Stimulated activated CD4-positive, alpha-beta T cell treated with anti-CD3 and anti-CD28 coated beads, Interleukin-15, amount 100 ng/mL, for 48 hours (primary cell): ENCODE measurements at regions not wholly inside any gene's neighbourhood (a gene's known extent, or its start where the extent isn't known, plus 50 kb on each side); places are given as distances from the start of the nearest gene placed in this dataset.

Experiments used
- DNase-seq, 2 donors: peaks; one replicate each; pipeline ENCODE4 v3.0.0-alpha.2; 2020; ENCODE audit warnings: low read depth in 2 of 2

DNA sequence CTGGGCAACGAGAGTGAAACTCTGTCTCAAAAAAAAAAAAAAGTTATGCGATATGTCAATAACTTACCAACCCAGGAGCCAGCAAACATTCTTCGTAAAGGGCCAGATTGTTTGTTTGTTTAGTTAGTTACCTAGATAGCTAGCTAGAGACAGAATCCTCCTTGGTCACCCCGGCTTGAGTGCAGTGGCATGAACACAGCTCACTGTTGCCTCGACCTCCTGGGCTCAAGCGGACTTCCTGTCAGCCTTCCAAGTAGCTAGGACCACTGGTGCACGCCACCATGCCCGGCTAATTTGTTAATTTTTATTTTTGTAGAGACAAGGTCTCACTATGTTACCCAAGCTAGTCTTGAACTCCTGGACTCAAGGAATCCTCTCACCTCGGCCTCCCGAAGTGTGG is 113.0 kb downstream of the LITAF start:
- no peak for DNase-seq

DNA sequence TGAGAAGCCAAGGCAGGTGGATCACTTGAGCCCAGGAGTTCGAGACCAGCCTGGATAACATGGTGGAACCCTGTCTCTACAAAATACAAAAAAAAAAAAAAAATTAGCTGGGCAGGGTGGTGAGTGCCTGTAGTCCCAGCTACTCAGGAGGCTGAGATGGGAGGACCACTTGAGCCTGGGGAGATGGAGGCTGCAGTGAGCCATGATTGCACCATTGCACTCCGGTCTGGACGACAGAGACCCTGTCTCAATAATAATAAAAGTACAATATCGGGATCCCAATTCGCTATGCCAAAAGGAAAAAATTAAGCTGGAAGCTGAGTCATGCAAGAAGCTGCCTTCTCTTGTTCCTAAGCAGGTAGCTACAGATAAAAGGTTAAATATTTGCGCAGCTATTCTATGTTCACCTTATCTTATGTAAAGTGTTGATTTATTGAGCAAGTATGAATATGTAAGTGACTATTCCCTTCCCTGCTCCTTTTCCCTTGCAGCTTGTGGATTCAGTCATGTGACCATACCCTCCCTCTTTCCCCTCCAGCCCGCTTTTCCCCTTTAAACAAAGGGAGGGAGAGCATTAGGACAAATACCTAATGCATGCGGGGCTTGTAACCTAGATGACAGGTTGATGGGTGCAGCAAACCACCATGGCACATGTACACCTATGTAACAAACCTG is 112.0 kb downstream of the LITAF start:
- DNase-seq, result no peak

DNA sequence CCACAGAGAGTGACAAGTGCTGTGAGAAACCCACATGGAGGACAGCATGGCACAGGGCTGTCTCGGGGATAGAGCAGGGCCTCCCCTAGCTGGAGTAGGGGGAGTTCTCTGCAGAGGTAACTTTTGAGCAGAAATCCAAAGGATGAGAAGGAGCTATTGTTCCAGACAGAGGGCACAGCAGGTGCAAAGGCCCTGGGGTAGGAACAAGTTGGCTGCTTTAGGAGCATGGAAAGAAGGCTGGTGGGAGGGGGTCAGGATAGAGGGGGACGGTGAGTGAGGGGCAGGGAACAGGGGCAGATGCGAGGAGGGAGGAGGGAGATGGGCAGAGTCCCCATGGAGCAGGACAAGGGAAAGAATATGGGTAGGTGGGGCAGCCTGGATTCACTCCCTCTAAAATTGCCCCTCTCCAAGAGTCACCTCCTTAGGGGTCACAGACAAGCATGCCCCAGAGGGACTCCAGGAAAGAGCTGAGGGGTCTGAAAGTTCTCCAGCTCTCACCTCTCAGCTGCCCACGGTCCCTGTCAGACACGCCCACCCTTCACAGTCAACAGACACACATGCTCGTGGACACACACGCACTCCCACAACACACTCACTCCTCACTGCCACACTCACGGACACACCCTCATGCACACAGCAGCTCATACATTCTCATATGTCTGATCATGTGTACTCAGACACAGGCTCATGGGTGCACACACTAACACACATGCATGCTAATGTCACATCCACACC is 110.7 kb downstream of the LITAF start:
- no peak for DNase-seq

DNA sequence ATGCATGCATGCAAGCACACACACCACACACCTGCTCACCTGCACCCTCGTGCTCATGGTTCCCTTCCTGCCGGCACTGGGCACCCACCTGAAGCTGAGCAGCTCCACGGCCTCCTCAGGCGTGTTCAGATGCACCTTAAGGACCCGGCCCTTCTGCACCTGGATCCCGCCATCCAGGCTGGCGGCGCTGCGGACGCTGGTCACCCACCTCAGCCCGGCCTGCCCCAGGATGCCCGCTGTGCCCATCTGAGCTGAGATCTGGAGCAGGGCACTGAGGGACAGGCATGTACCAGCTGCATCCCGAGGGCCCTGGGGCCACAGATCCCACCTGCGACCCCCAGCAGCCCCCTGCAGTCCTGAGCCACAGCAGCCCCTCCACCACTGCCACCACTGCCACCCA is 110.0 kb downstream of the LITAF start:
- no peak for DNase-seq

DNA sequence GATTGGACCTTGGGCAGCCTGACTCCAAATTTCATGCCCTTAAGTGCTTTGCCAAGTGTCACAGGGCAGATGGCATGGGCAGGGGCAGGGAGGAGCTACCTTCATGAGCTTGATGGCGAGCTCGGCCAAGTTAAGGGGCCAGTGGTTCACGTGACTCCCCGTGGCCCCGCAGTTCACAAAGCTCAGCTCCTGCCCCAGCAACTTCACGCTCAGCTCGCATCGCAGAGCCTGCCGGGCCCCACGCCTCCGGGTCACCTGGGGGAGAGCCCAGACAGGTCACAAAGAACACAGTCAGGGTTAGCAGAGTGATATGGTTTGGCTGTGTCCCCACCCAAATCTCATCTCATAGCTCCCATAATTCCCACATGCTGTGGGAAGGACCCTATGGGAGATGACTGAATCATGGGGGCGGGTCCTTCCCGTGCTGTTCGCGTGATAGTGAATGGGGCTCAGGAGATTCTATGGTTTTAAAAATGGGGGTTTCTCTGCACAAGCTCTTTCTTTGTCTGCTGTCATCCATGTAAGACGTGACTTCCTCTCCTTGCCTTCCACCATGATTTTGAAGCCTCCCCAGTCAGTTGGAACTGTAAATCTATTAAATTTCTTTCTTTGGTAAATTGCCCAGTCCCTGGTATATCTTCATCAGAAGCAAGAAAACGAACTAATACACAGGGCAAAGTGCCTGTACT is 108.1 kb downstream of the LITAF start:
- DNase-seq, result no peak

DNA sequence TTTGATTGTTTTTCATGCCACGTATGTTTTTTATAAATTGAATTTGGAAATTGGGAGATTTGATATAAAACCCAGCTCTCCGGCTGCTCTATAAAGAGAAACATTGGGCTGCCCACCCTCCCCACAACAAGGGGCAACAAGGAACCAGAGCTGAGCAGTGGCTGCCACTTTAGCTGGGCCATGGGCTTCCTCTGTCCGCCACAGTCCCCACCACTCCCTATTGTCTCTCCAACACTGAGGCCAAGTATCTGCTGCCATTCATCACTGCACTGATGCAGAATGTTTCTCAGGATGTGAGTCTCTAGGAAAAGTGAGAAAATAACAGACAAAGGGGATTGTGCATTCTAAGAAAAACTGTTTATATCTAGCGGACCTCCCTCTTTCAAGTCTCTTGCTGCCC is 106.8 kb downstream of the LITAF start:
- DNase-seq, result no peak

DNA sequence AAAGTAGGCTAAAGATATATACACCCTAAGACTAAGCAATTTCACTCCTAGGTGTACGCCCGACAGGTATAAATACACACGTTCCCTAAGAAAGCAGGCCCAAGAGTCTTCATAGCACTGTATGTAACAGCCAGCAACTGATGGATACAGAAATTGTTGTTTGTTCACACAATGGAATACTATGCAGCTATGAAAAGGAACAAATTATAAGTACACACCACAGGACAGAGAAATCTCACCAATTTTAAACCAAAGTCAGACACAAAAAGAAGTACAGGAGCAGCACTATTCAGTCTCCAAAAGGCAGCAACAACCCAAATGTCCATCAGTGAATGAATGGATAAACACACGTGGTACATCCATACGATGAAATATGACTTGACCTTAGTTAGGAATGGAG is 106.1 kb downstream of the LITAF start:
- DNase-seq, result no peak

DNA sequence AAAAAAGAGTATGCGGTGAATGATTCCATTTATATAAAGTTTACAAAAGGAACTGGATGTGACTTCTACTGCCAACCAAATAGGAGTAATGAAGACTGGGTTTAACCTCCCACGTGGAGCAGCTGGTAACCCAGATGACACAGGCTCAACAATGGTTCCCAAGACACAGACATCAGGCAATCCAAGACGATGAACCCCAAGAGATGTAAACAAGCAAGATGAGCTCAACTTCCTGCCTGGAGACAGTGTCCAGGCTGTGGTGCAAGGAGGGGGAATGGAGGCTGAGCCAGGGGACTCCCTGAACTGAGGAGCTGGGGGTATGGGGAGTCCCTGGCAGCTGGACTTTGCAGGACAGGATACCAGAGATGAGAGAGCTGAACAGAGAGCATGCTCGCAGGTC is 104.7 kb downstream of the LITAF start:
- no peak for DNase-seq

DNA sequence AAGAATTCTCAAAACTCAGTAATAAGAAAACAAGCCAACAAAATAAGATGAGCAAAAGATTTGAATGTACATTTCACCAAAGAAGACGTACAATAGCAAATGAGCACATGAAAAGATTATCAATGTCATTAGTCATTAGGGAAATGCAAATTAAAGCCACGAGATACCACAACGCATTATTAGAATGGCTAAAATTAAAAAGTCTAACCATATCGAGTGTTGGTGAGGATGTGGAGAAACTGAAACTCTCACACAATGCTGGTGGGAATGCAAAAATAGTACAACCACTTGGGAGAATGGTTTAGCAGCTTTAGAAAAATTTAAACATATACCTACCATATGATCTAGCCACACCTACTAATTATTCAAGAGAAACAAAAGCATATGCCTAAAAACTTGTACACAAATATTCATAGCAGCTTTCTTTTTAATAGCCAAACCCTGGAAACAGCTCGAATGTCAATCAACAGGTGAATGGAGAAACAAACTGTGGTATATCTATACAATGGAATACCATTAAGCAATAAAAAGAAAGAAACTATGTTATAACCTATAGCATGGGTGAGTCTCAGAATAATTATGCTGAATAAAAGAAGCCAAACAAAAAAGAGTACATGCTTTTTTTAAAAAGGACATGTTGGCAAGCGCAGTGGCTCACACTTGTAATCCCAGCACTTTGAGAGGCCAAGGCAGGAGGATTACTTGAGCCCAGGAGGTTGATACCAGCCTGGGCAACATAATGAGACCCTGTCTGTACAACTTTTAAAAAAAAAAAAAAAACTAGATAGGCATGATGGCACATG is 103.6 kb downstream of the LITAF start:
- DNase-seq, result no peak

DNA sequence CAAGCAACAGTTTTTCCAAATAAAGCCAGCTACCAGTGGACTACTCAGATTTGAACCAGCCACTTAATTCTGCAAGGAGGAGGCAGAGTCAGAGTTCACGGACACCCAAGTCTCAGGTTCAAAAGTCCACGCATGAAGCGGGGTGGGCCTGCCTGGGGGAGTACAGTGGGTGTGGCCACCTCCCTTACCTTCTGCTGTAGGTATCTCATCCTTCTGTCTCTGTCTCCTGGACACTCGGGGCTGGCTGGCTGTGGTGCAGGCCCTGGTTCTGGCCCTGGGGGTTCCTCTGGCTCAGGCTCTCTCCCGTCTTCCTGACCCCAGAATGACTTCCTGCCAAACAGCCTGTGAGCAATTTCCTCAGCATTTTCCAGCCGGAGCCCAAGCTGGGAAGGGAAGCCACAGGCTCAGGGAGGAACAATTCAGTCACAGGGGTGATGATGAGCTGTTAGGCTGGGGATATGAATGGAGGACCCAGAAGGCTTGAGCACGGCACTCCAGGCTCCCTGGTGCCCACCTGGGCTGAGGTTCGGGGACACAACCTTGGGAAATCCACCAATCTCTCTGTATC is 101.9 kb downstream of the LITAF start:
- DNase-seq, result no peak

DNA sequence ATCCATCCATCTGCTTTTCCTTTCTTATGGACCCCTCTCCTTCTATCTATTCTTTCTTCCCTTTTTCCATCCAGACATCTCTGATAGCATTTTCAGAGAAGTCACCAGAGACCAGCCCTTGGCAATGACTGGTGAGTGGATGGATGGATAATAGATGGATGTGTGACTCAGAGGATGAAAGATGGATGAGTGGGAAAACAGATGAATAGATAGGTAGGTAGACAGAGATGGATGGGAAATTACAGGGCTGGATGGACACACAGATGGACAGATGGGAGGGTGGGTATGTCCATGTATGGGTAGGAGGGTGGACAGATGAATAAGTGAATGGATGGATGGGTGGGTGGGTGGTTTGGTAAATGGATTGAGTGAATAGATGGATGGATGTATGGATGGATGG is 101.0 kb downstream of the LITAF start:
- no peak for DNase-seq

DNA sequence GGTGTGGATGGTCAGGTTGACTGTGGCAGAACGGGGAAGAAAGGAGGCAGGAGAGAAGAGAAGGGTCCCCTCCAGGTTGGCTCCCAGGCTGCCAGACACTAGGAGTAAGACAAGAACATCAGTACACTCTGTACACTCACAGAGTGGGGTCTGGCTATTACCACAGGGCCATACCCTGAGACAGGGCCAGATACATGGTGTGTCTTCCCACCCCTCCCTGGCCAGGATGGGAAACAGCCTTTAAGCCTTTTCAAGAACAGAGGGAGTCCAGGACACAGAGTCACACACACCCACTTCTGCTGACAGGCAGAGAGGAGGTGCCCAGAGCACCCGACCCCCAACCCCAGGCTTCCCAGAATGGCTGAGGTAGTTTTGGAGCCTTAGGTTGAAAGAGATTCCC is 99.4 kb downstream of the LITAF start:
- DNase-seq, result no peak

DNA sequence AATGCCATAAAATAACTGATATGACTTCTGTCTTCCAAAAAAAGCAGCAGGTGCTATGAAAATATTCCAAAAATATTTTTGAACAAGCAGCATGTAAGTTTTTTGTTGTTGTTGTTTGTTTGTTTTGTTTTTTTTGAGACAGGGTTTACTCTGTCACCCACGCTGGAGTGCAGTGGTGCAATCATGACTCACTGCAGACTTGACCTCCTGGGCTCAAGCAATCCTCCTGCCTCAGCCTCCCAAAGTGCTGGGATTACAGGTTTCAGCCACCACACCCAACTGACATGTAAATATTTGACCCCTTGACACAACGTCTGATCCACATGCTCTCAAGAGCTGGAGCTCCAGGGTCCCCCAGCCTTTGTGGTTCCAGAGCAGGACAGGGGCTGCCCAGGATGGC is 98.4 kb downstream of the LITAF start:
- DNase-seq, result no peak

DNA sequence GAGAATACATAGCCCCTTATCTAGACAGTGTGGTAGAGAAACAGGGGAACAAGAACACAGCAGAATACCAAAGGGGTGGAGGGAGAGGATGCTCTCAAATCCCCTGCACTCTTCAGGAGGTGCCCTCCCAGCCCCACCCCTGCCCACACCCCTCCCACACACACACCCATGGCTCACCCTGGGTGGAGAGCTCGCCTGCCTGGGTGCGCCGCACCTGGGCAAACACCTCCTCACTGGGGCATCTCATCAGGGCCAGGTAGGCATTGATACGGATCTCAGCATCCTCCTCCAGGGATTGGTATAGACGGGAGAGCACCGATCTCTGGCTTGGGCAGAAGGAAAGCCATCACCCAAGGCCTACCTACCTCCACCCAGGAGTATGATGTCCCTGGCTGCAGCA is 95.2 kb downstream of the LITAF start:
- DNase-seq, result no peak

DNA sequence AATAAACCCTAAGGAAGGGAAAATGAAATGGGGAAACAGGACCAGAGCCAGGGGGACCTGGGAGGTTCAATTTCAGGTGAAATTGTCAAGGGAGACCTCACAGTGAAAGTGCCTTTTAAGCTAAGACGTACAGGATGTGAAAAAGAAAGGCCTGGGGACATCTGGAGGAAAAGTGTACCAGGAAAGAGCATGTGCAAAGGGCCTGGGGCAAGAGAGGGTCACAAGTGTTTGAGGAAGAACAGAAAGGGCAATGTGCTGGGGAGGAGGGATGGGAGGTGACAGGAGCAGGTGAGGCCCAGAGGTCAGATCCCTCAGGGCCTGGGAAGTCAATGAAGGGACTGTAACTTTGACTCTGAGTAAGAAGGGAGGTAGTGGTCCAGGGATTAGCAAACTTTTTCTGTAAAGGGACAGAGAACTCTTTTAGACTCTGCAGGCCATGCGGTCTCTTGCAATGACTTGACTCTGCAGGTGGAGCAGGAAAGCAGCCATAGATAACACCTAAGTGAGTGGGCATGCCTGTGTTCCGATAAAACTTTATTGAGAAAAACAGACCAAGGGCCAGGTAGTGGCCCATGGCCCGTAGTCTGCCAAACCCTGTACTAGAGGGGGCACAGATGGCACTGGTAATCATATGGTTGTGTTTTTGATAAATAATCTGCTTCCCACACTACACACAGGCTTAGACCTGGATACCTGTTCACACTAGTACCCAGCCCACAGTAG is 93.8 kb downstream of the LITAF start:
- no peak for DNase-seq

DNA sequence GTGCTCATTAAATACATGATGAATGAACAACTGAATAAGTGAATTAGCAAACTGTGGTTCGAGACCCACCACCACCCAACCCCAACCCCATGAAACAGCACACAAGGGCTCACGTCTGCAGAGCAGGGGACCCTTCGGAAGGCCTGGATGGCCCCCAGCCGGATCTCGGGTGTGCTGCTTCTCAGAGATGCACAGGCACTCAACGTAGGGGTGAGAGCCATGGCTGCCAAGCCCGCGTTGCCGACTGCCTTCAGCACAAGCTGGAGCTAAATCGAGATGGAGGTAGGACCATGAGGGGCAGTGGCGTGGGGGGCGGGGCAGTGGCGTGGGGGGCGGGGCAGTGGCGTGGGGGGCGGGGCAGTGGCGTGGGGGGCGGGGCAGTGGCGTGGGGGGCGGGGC is 93.2 kb downstream of the LITAF start:
- DNase-seq, result no peak

DNA sequence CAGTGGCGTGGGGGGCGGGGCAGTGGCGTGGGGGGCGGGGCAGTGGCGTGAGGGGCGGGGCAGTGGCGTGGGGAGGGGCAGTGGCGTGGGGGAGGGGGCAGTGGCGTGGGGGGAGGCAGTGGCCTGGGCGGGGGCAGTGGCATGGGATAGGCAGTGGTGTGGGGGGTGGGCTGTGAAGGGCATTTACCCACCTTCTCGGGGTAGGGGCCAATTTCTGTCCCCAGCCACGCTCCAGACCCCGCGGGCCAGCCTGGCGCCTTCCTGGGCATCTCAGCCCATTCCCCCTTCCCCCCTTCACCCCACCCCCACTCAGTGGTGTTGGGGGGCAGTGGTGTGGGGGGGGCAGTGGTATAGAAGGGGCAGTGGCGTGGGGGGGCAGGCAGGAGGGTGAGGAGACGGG is 92.7 kb downstream of the LITAF start:
- DNase-seq, result no peak

DNA sequence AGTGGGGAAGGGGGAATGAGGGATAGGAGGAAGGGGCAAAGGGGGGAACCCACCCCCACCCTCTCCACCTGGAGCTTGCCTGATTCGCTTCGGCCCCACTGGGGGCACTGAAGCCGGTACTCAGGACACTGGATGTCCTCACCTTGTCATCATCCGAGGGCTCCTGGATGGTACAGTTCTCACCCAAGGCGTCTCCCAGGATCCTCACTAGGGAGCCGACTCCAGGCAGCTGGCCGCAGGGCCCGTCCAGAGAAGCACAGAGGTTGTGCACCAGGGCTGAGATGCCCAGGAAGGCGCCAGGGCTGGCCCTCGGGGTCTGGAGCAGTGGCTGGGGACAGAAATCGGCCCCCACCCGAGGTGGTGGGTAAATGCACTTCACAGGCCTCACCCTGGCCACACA is 92.3 kb downstream of the LITAF start:
- DNase-seq, result no peak

DNA sequence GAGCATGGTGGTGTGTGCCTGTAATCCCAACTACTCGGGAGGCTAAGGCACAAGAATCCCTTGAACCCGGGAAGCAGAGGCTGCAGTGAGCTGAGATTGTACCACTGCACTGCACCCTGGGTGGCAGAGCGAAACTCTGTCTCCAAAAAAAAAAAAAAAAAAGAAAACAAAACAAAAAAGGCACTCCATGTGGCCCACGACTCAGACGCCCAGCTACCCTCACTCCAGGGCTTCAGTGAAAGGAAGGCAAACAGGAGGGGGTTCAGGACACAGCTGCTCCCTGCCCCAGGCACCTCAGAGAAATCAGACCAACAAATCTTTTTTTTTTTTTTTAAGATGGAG is 91.7 kb downstream of the LITAF start:
- DNase-seq, result no peak
